ENCODE measurements at regions not wholly inside any gene's neighbourhood (a gene's known extent, or its start where the extent isn't known, plus 50 kb on each side); places are given as distances from the start of the nearest gene placed in this dataset.
"Not testable (repeated sequence)": the region's sequence is repeated elsewhere in the genome, so short reads cannot be mapped to it uniquely, and the experiment has no call there.

- DNase-seq (ENCODE audit: low read depth in 3 of 3, low spot score in 1 of 3) = no peak
Observed at GRCh38 chr21:28151758-28152157, 840.9 kb downstream of the LTN1 start.

GRCh38 chr21:28150778-28151177 is 841.9 kb downstream of the LTN1 start:
- DNase-seq (ENCODE audit: low read depth in 3 of 3, low spot score in 1 of 3) = no peak

GRCh38 chr21:28148400-28149064 is 844.1 kb downstream of the LTN1 start:
- DNase-seq (ENCODE audit: low read depth in 3 of 3, low spot score in 1 of 3) = no peak

- DNase-seq (ENCODE audit: low read depth in 3 of 3, low spot score in 1 of 3) = no peak
Observed at GRCh38 chr21:28144653-28145052, 848.0 kb downstream of the LTN1 start.

- no peak for DNase-seq (ENCODE audit: low read depth in 3 of 3, low spot score in 1 of 3)
Observed at GRCh38 chr21:28144089-28144488, 848.6 kb downstream of the LTN1 start.

- DNase-seq (ENCODE audit: low read depth in 3 of 3, low spot score in 1 of 3) = no peak
Observed at GRCh38 chr21:28142697-28143096, 850.0 kb downstream of the LTN1 start.

GRCh38 chr21:28138272-28138671 is 854.4 kb downstream of the LTN1 start:
- no peak for DNase-seq (ENCODE audit: low read depth in 3 of 3, low spot score in 1 of 3)

- DNase-seq (ENCODE audit: low read depth in 3 of 3, low spot score in 1 of 3) = no peak
Observed at GRCh38 chr21:28136656-28137255, 855.9 kb downstream of the LTN1 start.

GRCh38 chr21:28135646-28136045 is 857.0 kb downstream of the LTN1 start:
- no peak for DNase-seq (ENCODE audit: low read depth in 3 of 3, low spot score in 1 of 3)

GRCh38 chr21:28133116-28133515 is 859.6 kb downstream of the LTN1 start:
- no peak for DNase-seq (ENCODE audit: low read depth in 3 of 3, low spot score in 1 of 3)

GRCh38 chr21:28132713-28133112 is 860.0 kb downstream of the LTN1 start:
- no peak for DNase-seq (ENCODE audit: low read depth in 3 of 3, low spot score in 1 of 3)

- no peak for DNase-seq (ENCODE audit: low read depth in 3 of 3, low spot score in 1 of 3)
Observed at GRCh38 chr21:28127175-28127785, 865.4 kb downstream of the LTN1 start.

GRCh38 chr21:28126521-28127174 is 866.0 kb downstream of the LTN1 start:
- DNase-seq (ENCODE audit: low read depth in 3 of 3, low spot score in 1 of 3) = no peak

- DNase-seq (ENCODE audit: low read depth in 3 of 3, low spot score in 1 of 3) = no peak
Observed at GRCh38 chr21:28124541-28124940, 868.1 kb downstream of the LTN1 start.

- DNase-seq (ENCODE audit: low read depth in 3 of 3, low spot score in 1 of 3) = no peak
Observed at GRCh38 chr21:28118570-28118969, 874.1 kb downstream of the LTN1 start.

- not testable (repeated sequence) for DNase-seq (ENCODE audit: low read depth in 3 of 3, low spot score in 1 of 3)
Observed at GRCh38 chr21:28114986-28115385, 877.7 kb downstream of the LTN1 start.

- DNase-seq (ENCODE audit: low read depth in 3 of 3, low spot score in 1 of 3) = no peak
Observed at GRCh38 chr21:28113718-28114117, 879.0 kb downstream of the LTN1 start.

GRCh38 chr21:28112511-28112910 is 880.2 kb downstream of the LTN1 start:
- no peak for DNase-seq (ENCODE audit: low read depth in 3 of 3, low spot score in 1 of 3)

GRCh38 chr21:28111151-28111619 is 881.5 kb downstream of the LTN1 start:
- no peak for DNase-seq (ENCODE audit: low read depth in 3 of 3, low spot score in 1 of 3)

GRCh38 chr21:28110716-28111115 is 882.0 kb downstream of the LTN1 start:
- no peak for DNase-seq (ENCODE audit: low read depth in 3 of 3, low spot score in 1 of 3)

- no peak for DNase-seq (ENCODE audit: low read depth in 3 of 3, low spot score in 1 of 3)
Observed at GRCh38 chr21:28110074-28110473, 882.6 kb downstream of the LTN1 start.

- DNase-seq (ENCODE audit: low read depth in 3 of 3, low spot score in 1 of 3) = no peak
Observed at GRCh38 chr21:28106370-28106890, 886.2 kb downstream of the LTN1 start.

Measured in stimulated activated CD4-positive, alpha-beta T cell treated with anti-CD3 and anti-CD28 coated beads, TNF-alpha, amount 100 ng/mL, for 1 hour (primary cell).